HFFc6 (cell line): ENCODE measurements at regions not wholly inside any gene's neighbourhood (a gene's known extent, or its start where the extent isn't known, plus 50 kb on each side); places are given as distances from the start of the nearest gene placed in this dataset.

Experiments
- DNase-seq: peaks from one replicate; pipeline ENCODE4 v3.0.0-alpha.2; 2018
- H3K27ac Mint-ChIP-seq: 2 replicates; pipeline ENCODE4 v1.8.0; 2020; ENCODE audit warnings: mild to moderate bottlenecking, mixed read lengths
- H3K27me3 Mint-ChIP-seq: 2 replicates; pipeline ENCODE4 v1.8.0; 2021; ENCODE audit warnings: mild to moderate bottlenecking, moderate library complexity, mixed read lengths; ENCODE audit not compliant: insufficient read depth
- H3K36me3 Mint-ChIP-seq: 2 replicates; pipeline ENCODE4 v1.8.0; 2021; ENCODE audit warnings: low read depth, mixed read lengths
- H3K4me1 Mint-ChIP-seq: 2 replicates; pipeline ENCODE4 v1.8.0; 2020; ENCODE audit warnings: low read depth, mixed read lengths
- H3K4me3 Mint-ChIP-seq: 2 replicates; pipeline ENCODE4 v1.8.0; 2020; ENCODE audit warnings: mild to moderate bottlenecking, moderate library complexity, mixed read lengths
- H3K9me3 Mint-ChIP-seq: 2 replicates; pipeline ENCODE4 v1.8.0; 2020; ENCODE audit warnings: mild to moderate bottlenecking, mixed read lengths
- CTCF ChIP-seq: fragments of 200-600 bp; sonication (generic); IDR thresholded peaks from 2 replicates; pipeline ENCODE4 v1.5.0; 2021; ENCODE audit warnings: antibody characterized with exemption, mild to moderate bottlenecking

- no peaks in the 10 kb centered on the region for H3K4me1 Mint-ChIP-seq
- H3K27me3 Mint-ChIP-seq, result peaks cover 4% of the 10 kb centered on the region; the same call in 1 of the 2 replicates
- TF ChIP-seq CTCF, result no peak
- DNase-seq, result no peak
- H3K36me3 Mint-ChIP-seq, result no peaks in the 10 kb centered on the region; the same call in 1 of the 2 replicates
- peaks cover 18% of the 10 kb centered on the region; the same call in 1 of the 2 replicates for H3K9me3 Mint-ChIP-seq
- no peak overlapping the region for H3K27ac Mint-ChIP-seq
- no peak overlapping the region for H3K4me3 Mint-ChIP-seq
Measured at GRCh38 chr5:2642684-2643345, 108.7 kb downstream of the IRX2 start.

GRCh38 chr5:2640717-2641116 is 110.8 kb downstream of the IRX2 start:
- Mint-ChIP-seq H3K4me3 (no peak overlapping the region), H3K27ac (no peak overlapping the region), H3K4me1 (no peaks in the 10 kb centered on the region), H3K27me3 (peaks cover 4% of the 10 kb centered on the region; the same call in 1 of the 2 replicates), H3K36me3 (no peaks in the 10 kb centered on the region; the same call in 1 of the 2 replicates), H3K9me3 (peaks cover 18% of the 10 kb centered on the region; the same call in 1 of the 2 replicates)
- no peak for DNase-seq
- TF ChIP-seq CTCF, result no peak

DNA sequence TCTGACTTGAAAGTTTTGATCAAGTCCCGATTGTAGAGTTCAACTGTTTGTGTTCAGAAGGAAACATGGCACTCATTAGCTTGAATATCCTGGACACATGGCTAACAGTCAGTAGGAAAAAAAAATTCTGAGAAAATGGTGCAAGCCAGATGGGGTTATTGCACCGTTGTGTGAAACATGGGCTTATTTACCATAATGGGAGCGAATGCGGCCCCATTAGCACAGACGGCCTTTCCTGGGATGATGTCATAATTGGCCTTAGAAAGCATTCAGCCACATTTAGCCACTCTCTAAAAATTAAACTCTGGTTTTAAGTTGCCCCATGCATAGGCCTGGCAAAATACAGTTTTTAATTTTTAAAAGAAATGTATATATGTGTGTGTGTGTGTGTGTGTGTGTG is 112.1 kb downstream of the IRX2 start:
- Mint-ChIP-seq H3K27ac (no peak overlapping the region), H3K9me3 (peaks cover 27% of the 10 kb centered on the region)

DNA sequence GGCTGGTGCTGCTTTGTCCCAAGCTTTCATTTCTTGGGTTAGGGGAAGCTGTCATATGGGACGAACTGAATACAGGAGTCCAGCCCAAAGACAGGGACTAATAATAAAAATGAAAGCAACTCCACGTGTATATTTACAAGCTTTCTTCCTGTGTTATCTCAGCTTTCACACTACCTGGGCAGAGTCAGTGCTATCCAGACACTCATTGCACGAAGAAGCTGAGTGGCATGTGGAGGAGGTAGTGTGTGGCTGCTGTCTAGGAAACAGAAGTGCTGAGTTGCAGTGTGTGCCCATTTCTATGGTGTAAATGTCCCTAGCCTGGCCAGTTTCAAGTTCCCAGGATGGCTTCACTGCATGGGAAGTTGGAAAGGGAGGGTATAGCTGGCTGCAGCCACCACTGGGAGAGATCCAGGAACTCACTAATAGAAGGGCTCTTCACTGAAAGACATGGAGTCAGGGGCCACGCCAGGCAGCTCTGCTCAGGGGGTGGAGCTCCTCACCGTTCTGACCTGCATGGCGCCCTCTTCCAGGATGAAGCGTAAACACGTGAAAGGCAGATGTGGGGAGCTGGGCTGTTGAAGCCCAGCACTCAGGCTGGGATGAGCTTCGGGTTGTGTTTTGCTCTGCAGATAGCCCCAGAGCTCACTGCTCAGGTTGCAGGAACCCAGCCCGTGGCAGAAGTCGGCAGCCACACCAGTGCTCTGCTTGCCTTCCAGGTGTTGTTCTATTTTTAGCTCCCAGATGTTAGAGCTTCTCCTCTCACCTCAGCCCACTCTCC is 116.9 kb downstream of the IRX2 start:
- TF ChIP-seq CTCF, result no peak
- peaks cover 42% of the 10 kb centered on the region for H3K9me3 Mint-ChIP-seq
- H3K4me1 Mint-ChIP-seq, result no peaks in the 10 kb centered on the region
- H3K27me3 Mint-ChIP-seq, result no peaks in the 10 kb centered on the region; the same call in 1 of the 2 replicates
- H3K36me3 Mint-ChIP-seq, result no peaks in the 10 kb centered on the region
- no peak overlapping the region for H3K27ac Mint-ChIP-seq
- no peak for DNase-seq
- no peak overlapping the region for H3K4me3 Mint-ChIP-seq

More for the DNA sequence above, 112.1 kb downstream of the IRX2 start:
- no peaks in the 10 kb centered on the region for H3K4me1 Mint-ChIP-seq
- no peak overlapping the region for H3K4me3 Mint-ChIP-seq
- H3K36me3 Mint-ChIP-seq, result no peaks in the 10 kb centered on the region; the same call in 1 of the 2 replicates
- no peak for TF ChIP-seq CTCF
- DNase-seq, result no peak
- H3K27me3 Mint-ChIP-seq, result peaks cover 4% of the 10 kb centered on the region; the same call in 1 of the 2 replicates

GRCh38 chr5:2633992-2634391 is 117.5 kb downstream of the IRX2 start:
- DNase-seq, result no peak
- H3K9me3 Mint-ChIP-seq, result peaks cover 47% of the 10 kb centered on the region
- H3K27me3 Mint-ChIP-seq, result no peaks in the 10 kb centered on the region; the same call in 1 of the 2 replicates
- no peaks in the 10 kb centered on the region for H3K36me3 Mint-ChIP-seq
- no peak overlapping the region for H3K4me3 Mint-ChIP-seq
- no peaks in the 10 kb centered on the region for H3K4me1 Mint-ChIP-seq
- H3K27ac Mint-ChIP-seq, result no peak overlapping the region
- TF ChIP-seq CTCF, result no peak
